Endothelial cell of umbilical vein (primary cell): ENCODE measurements at regions not wholly inside any gene's neighbourhood (a gene's known extent, or its start where the extent isn't known, plus 50 kb on each side); places are given as distances from the start of the nearest gene placed in this dataset.
"Not testable (repeated sequence)": the region's sequence is repeated elsewhere in the genome, so short reads cannot be mapped to it uniquely, and the experiment has no call there.

Experiments used
- BruUV-seq: library from RNA; stranded (reverse); fragments of 400-500 nt; replicated peaks from 2 replicates; lab custom pipeline; 2021; lab: Mats Ljungman, UMichigan
- CTCF ChIA-PET: fragments of 300-600, 350-600 bp; sonication (Branson Sonifier 250); formaldehyde crosslinking; loops from one replicate; lab custom pipeline; 2021; ENCODE audit warnings: antibody characterized with exemption, inconsistent platforms; lab: Charles Lee
- POLR2A ChIA-PET: fragments of 300-600, 350-600 bp; sonication (Branson Sonifier 250); formaldehyde crosslinking; loops from one replicate; lab custom pipeline; 2021; ENCODE audit warnings: antibody characterized with exemption, inconsistent platforms; lab: Charles Lee
- DNase-seq: peaks from one replicate; pipeline ENCODE4 v3.0.0-alpha.2; 2011; ENCODE audit warnings: low read depth, low spot score
- FAIRE-seq: peaks from 2 replicates; lab custom pipeline; 2011; peaks lifted over from hg19 to GRCh38; lab: Jason Lieb, UNC
- H2AFZ ChIP-seq: 2 replicates; pipeline ENCODE4 v1.6.0; 2012; ENCODE audit warnings: low read depth, low read length, control low read depth, inconsistent platforms
- H3K27ac ChIP-seq: 2 replicates; pipeline ENCODE4 v1.5.1; 2011; ENCODE audit warnings: low read depth, mild to moderate bottlenecking, control low read depth, low read length, moderate library complexity; ENCODE audit not compliant: insufficient read depth
- H3K27me3 ChIP-seq, 2 experiments: 2 replicates each; pipeline versions ENCODE4 v1.6.0 to v1.6.1; 2011; ENCODE audit warnings: low read length in 2 of 2, mixed read lengths in 1 of 2; ENCODE audit not compliant: control insufficient read depth in 2 of 2, insufficient read depth in 2 of 2
- H3K36me3 ChIP-seq, 2 experiments: 2 replicates in 1 of 2; 3 replicates in 1 of 2; pipeline ENCODE4 v1.5.1; 2011; ENCODE audit warnings: low read length in 2 of 2, mild to moderate bottlenecking in 1 of 2, moderate library complexity in 1 of 2; ENCODE audit not compliant: control insufficient read depth in 2 of 2, insufficient read depth in 2 of 2; ENCODE audit errors: extremely low read depth in 1 of 2
- H3K4me1 ChIP-seq: 3 replicates; pipeline ENCODE4 v1.5.1; 2011; ENCODE audit warnings: mild to moderate bottlenecking, low read length; ENCODE audit not compliant: control insufficient read depth, insufficient read depth; ENCODE audit errors: extremely low read depth
- H3K4me2 ChIP-seq: 2 replicates; pipeline ENCODE4 v1.6.1; 2011; ENCODE audit warnings: low read length, control low read depth, mixed read lengths; ENCODE audit not compliant: insufficient read depth
- H3K4me3 ChIP-seq, 3 experiments: fragments of 200-600 bp in 1 of 3; sonication (generic), shearing (Covaris generic) in 1 of 3; replicated peaks in 1 of 3; 2 replicates each; pipeline ENCODE4 v1.5.1; 2011 to 2016; ENCODE audit warnings: control low read depth in 3 of 3, low read length in 3 of 3, mild to moderate bottlenecking in 2 of 3, inconsistent platforms in 1 of 3, low read depth in 1 of 3, moderate library complexity in 1 of 3; ENCODE audit not compliant: insufficient read depth in 1 of 3
- H3K79me2 ChIP-seq: 2 replicates; pipeline ENCODE4 v1.6.0; 2012; ENCODE audit warnings: low read length, inconsistent platforms; ENCODE audit not compliant: control insufficient read depth, insufficient read depth
- H3K9ac ChIP-seq: replicated peaks from 2 replicates; pipeline ENCODE3; 2011; ENCODE audit warnings: low read length, control low read depth; ENCODE audit not compliant: insufficient read depth; ENCODE audit errors: extremely low read depth
- H3K9me1 ChIP-seq: replicated peaks from 3 replicates; pipeline ENCODE4 v1.6.0; 2011; ENCODE audit warnings: mild to moderate bottlenecking, low read length; ENCODE audit not compliant: control insufficient read depth, insufficient read depth; ENCODE audit errors: extremely low read depth
- H3K9me3 ChIP-seq: replicated peaks from 2 replicates; pipeline ENCODE4 v1.5.1; 2012; ENCODE audit warnings: low read length, inconsistent platforms; ENCODE audit not compliant: control insufficient read depth, insufficient read depth
- H4K20me1 ChIP-seq: replicated peaks from 2 replicates; pipeline ENCODE3; 2011; ENCODE audit warnings: mild to moderate bottlenecking, low read length; ENCODE audit not compliant: control insufficient read depth, insufficient read depth; ENCODE audit errors: extremely low read depth
- EZH2 ChIP-seq: IDR thresholded peaks from 2 replicates; pipeline ENCODE4 v1.6.1; 2012; ENCODE audit warnings: borderline replicate concordance, low read depth, mild to moderate bottlenecking, moderate library complexity, low read length, inconsistent platforms; ENCODE audit not compliant: severe bottlenecking
- FOS ChIP-seq: IDR thresholded peaks from 2 replicates; pipeline ENCODE4 v1.6.1; 2011; ENCODE audit warnings: mild to moderate bottlenecking, low read length, moderate library complexity, borderline replicate concordance; ENCODE audit not compliant: insufficient read depth
- GATA2 ChIP-seq: IDR thresholded peaks from 2 replicates; pipeline ENCODE4 v1.7.0; 2011; ENCODE audit warnings: low read depth, mild to moderate bottlenecking, moderate library complexity, mixed read lengths, low read length; ENCODE audit not compliant: insufficient read length, insufficient read depth
- MYC ChIP-seq: IDR thresholded peaks from one replicate; pipeline ENCODE4 v1.6.1; 2011; ENCODE audit warnings: mild to moderate bottlenecking, low read depth, low read length
- POLR2A ChIP-seq: IDR thresholded peaks from 2 replicates; pipeline ENCODE4 v1.6.1; 2012; ENCODE audit warnings: low read depth, mild to moderate bottlenecking, control low read depth, low read length
- dilution Hi-C: fragments of 300-500 bp; cut with MboI; formaldehyde crosslinking; loops from one replicate; pipeline ENCODE4 v1.15.0; 2019; ENCODE audit warnings: low sequenced_read_pairs; ENCODE audit not compliant: extremely low pct_ligation_motif_present
- intact Hi-C: fragments of 100-400 bp; cut with micrococcal nuclease; formaldehyde crosslinking; loops from one replicate; pipeline ENCODE4 v1.10.0; 2022
- TF ChIP-seq, protein P1 (sequence below): IDR thresholded peaks from 2 replicates; pipeline ENCODE4 v1.6.1; 2011; ENCODE audit not compliant: insufficient read depth, insufficient read length

DNA sequence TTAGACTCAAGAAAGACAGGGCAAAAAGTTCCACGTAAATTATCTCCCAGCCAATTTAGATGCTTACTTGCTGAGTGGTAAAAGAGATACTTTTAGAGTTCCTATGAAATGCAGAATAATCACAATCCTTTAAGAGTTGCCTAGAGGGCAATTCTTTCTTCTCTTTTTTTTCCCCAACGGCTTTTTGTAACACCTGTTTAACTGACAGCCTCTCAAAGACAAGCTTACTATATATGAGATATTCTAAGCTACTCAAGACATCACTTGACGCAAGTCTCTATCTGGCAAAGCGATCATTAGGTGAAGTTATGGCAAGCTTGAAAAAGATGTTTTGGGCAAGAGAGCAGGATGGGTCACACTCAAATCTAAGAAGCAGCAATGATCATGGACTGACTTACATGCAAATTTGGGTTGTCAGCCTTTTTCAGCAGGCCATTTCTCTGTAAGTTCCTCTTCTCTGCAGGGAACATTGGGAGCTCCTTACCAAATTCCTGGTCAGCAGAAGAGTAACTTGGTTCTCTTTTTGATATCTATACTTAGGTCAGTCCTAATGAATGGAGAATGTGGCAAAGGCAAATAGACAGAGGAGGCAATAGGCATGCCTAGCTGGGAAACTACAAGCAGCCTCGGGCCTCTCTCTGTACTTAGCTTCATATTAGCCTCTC is 162.9 kb upstream of the FGF13 start:
- DNase-seq (no peak), FAIRE-seq (no peak)
- no peak overlapping the region for H3K9ac ChIP-seq
- H2AFZ ChIP-seq = no peak overlapping the region
- H3K4me3 ChIP-seq = no peak overlapping the region
- H4K20me1 ChIP-seq = no peaks in the 10 kb centered on the region
- no peak overlapping the region for H3K4me2 ChIP-seq
- H3K27ac ChIP-seq = no peak overlapping the region
- H3K9me1 ChIP-seq = no peaks in the 10 kb centered on the region
- no peaks in the 10 kb centered on the region for H3K9me3 ChIP-seq
- H3K4me1 ChIP-seq = no peaks in the 10 kb centered on the region
- TF ChIP-seq MYC (no peak), FOS (no peak), EZH2 (no peak), GATA2 (no peak), POLR2A (no peak)
- TF ChIP-seq, protein P1, sequence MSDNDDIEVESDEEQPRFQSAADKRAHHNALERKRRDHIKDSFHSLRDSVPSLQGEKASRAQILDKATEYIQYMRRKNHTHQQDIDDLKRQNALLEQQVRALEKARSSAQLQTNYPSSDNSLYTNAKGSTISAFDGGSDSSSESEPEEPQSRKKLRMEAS = no peak
- ChIA-PET POLR2A (no interaction called here), CTCF (no interaction called here)
- intact Hi-C loops = no loop called here
- H3K27me3 ChIP-seq = no peaks in the 10 kb centered on the region
- dilution Hi-C loops = no loop called here
- BruUV-seq = no TSS peak
- no peaks in the 10 kb centered on the region for H3K79me2 ChIP-seq
- H3K36me3 ChIP-seq = no peaks in the 10 kb centered on the region

DNA sequence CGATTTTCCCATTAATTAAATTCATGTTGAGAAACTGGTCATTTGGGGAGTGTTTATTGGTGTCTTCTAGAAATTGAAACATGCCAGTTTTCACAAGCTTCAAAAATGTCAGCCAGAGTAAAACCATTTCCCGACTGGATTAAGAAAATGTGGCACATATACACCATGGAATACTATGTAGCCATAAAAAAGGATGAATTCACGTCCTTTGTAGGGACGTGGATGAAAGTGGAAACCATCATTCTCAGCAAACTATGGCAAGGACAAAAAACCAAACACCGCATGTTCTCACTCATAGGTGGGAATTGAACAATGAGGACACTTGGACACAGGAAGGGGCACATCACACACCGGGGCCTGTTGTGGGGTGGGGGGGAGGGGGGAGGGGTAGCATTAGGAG is 162.1 kb upstream of the FGF13 start:
- H4K20me1 ChIP-seq, H3K36me3 ChIP-seq, H3K27me3 ChIP-seq, H3K4me3 ChIP-seq, H3K9me1 ChIP-seq, CTCF ChIA-PET, dilution Hi-C loops, H3K4me2 ChIP-seq, intact Hi-C loops, H2AFZ ChIP-seq, H3K79me2 ChIP-seq, BruUV-seq, H3K9me3 ChIP-seq, H3K9ac ChIP-seq, H3K27ac ChIP-seq, POLR2A ChIA-PET, DNase-seq, FAIRE-seq, H3K4me1 ChIP-seq: not testable (repeated sequence)
